ENCODE measurements at regions not wholly inside any gene's neighbourhood (a gene's known extent, or its start where the extent isn't known, plus 50 kb on each side); places are given as distances from the start of the nearest gene placed in this dataset.

- TF ChIP-seq, protein P1, sequence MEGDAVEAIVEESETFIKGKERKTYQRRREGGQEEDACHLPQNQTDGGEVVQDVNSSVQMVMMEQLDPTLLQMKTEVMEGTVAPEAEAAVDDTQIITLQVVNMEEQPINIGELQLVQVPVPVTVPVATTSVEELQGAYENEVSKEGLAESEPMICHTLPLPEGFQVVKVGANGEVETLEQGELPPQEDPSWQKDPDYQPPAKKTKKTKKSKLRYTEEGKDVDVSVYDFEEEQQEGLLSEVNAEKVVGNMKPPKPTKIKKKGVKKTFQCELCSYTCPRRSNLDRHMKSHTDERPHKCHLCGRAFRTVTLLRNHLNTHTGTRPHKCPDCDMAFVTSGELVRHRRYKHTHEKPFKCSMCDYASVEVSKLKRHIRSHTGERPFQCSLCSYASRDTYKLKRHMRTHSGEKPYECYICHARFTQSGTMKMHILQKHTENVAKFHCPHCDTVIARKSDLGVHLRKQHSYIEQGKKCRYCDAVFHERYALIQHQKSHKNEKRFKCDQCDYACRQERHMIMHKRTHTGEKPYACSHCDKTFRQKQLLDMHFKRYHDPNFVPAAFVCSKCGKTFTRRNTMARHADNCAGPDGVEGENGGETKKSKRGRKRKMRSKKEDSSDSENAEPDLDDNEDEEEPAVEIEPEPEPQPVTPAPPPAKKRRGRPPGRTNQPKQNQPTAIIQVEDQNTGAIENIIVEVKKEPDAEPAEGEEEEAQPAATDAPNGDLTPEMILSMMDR (conservative IDR thresholded peaks at IDR 0.05; ENCODE audit: low read depth, low read length) = no peak
- no peak for TF ChIP-seq POLR2A (IDR thresholded peaks at IDR 0.05; ENCODE audit: low read depth, low read length)
- TF ChIP-seq RAD21 (IDR thresholded peaks at IDR 0.05; ENCODE audit: low read length) = no peak
- TF ChIP-seq CHD1 (IDR thresholded peaks at IDR 0.05; ENCODE audit: low read depth, low read length) = no peak
- TF ChIP-seq USF2 (IDR thresholded peaks at IDR 0.05; ENCODE audit: low read depth, low read length) = no peak
- TF ChIP-seq RCOR1 (IDR thresholded peaks at IDR 0.05; ENCODE audit: insufficient replicate concordance, low read length) = no peak
- no peak for TF ChIP-seq MAFK (IDR thresholded peaks at IDR 0.05; ENCODE audit: low read depth, low read length)
- TF ChIP-seq SMC3 (IDR thresholded peaks at IDR 0.05; ENCODE audit: low read depth, low read length) = no peak
- TF ChIP-seq RFX5 (IDR thresholded peaks at IDR 0.05; ENCODE audit: low read depth, low read length) = no peak
Observed at GRCh38 chr7:14988941-14989340, 86.4 kb upstream of the DGKB start.

Data from IMR-90 (cell line).